Subcutaneous abdominal adipose tissue (tissue), 5 donors: ENCODE measurements at regions not wholly inside any gene's neighbourhood (a gene's known extent, or its start where the extent isn't known, plus 50 kb on each side); places are given as distances from the start of the nearest gene placed in this dataset.

Experiments
- H3K27ac ChIP-seq: one replicate; pipeline ENCODE4 v1.7.0; 2013; ENCODE audit warnings: low read depth, mild to moderate bottlenecking, inconsistent platforms, low read length, moderate library complexity
- H3K27me3 ChIP-seq, 5 donors: one replicate each; pipeline ENCODE4 v1.7.0; 2013; ENCODE audit warnings: low read length in 5 of 5, inconsistent platforms in 1 of 5; ENCODE audit not compliant: control insufficient read depth in 5 of 5, insufficient read depth in 4 of 5
- H3K36me3 ChIP-seq, 5 donors: one replicate each; pipeline ENCODE4 v1.7.0; 2013; ENCODE audit warnings: low read length in 5 of 5; ENCODE audit not compliant: control insufficient read depth in 5 of 5, insufficient read depth in 5 of 5
- H3K4me1 ChIP-seq, 5 donors: one replicate each; pipeline ENCODE4 v1.7.0; 2013; ENCODE audit warnings: low read length in 5 of 5, mild to moderate bottlenecking in 3 of 5, moderate library complexity in 1 of 5; ENCODE audit not compliant: control insufficient read depth in 5 of 5, insufficient read depth in 5 of 5
- H3K4me3 ChIP-seq, 5 donors: one replicate each; pipeline ENCODE4 v1.7.0; 2013; ENCODE audit warnings: low read length in 5 of 5, low read depth in 1 of 5
- H3K9ac ChIP-seq, 5 donors: one replicate each; pipeline ENCODE4 v1.7.0; 2013; ENCODE audit warnings: low read length in 5 of 5, mild to moderate bottlenecking in 4 of 5, moderate library complexity in 3 of 5
- H3K9me3 ChIP-seq, 5 donors: one replicate each; pipeline ENCODE4 v1.7.0; 2013; ENCODE audit warnings: low read length in 5 of 5; ENCODE audit not compliant: control insufficient read depth in 5 of 5
- donor health status: healthy.
- donor health status: healthy.
- donor health status: healthy.
- donor health status: healthy.
- donor health status: healthy.

- peaks cover 0 to 4% (median 0%) of the 10 kb centered on the region in 5 donors for H3K9me3 ChIP-seq
- no peak overlapping the region for H3K9ac ChIP-seq
- no peaks in the 10 kb centered on the region for H3K4me1 ChIP-seq
- no peaks in the 10 kb centered on the region for H3K27me3 ChIP-seq
- no peak overlapping the region for H3K4me3 ChIP-seq
- peaks cover 0 to under 1% (median 0%) of the 10 kb centered on the region in 5 donors for H3K36me3 ChIP-seq
- H3K27ac ChIP-seq = no peak overlapping the region
These were observed 196.5 kb upstream of the NAALADL2 start for GRCh38 chr3:174662653-174663052.

DNA sequence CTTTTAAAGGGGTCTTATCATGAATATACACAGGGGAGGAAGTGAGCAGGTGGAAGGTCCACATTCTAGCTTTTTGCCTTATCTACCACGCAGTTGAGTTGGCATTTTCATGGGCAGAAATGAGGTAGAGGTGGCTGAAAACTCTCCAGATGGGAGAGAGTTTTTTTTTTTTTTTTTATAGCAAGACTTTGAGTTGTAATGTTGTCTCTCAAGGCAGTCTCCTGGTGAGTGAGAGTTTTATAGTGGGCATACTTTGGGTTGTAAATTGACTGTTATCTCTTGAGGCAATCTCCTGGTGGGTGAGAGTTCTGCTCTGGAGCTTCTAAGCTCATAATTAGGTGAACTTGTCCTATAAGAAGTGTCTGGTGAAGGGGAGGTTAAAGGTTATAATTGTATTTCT lies 191.7 kb upstream of the NAALADL2 start:
- Histone ChIP-seq H3K9me3 (peaks cover 0 to 4% (median 0%) of the 10 kb centered on the region in 5 donors), H3K27me3 (no peaks in the 10 kb centered on the region), H3K4me3 (no peak overlapping the region)

GRCh38 chr3:174675406-174675805 lies 183.7 kb upstream of the NAALADL2 start:
- no peak overlapping the region for H3K27ac ChIP-seq
- H3K9ac ChIP-seq = no peak overlapping the region
- no peaks in the 10 kb centered on the region for H3K27me3 ChIP-seq
- H3K4me3 ChIP-seq = no peak overlapping the region
- H3K9me3 ChIP-seq = no peaks in the 10 kb centered on the region
- H3K36me3 ChIP-seq = no peaks in the 10 kb centered on the region
- no peaks in the 10 kb centered on the region for H3K4me1 ChIP-seq

More for the DNA sequence above, 191.7 kb upstream of the NAALADL2 start:
- no peak overlapping the region for H3K9ac ChIP-seq
- no peak overlapping the region for H3K27ac ChIP-seq
- no peaks in the 10 kb centered on the region for H3K4me1 ChIP-seq
- H3K36me3 ChIP-seq = no peaks in the 10 kb centered on the region

- Histone ChIP-seq H3K27me3 (no peaks in the 10 kb centered on the region), H3K9ac (no peak overlapping the region), H3K9me3 (peaks cover 0 to 14% (median 0%) of the 10 kb centered on the region in 5 donors), H3K36me3 (no peaks in the 10 kb centered on the region), H3K4me3 (no peak overlapping the region), H3K4me1 (no peaks in the 10 kb centered on the region), H3K27ac (no peak overlapping the region)
These were observed 177.3 kb upstream of the NAALADL2 start for GRCh38 chr3:174681784-174682183.

- H3K27ac ChIP-seq = no peak overlapping the region
- H3K9me3 ChIP-seq = peaks cover 0 to 14% (median 0%) of the 10 kb centered on the region in 5 donors
- H3K4me1 ChIP-seq = no peaks in the 10 kb centered on the region
- no peaks in the 10 kb centered on the region for H3K36me3 ChIP-seq
- H3K9ac ChIP-seq = no peak overlapping the region
- H3K27me3 ChIP-seq = no peaks in the 10 kb centered on the region
- H3K4me3 ChIP-seq = no peak overlapping the region
These were observed 173.3 kb upstream of the NAALADL2 start for GRCh38 chr3:174685796-174686195.

DNA sequence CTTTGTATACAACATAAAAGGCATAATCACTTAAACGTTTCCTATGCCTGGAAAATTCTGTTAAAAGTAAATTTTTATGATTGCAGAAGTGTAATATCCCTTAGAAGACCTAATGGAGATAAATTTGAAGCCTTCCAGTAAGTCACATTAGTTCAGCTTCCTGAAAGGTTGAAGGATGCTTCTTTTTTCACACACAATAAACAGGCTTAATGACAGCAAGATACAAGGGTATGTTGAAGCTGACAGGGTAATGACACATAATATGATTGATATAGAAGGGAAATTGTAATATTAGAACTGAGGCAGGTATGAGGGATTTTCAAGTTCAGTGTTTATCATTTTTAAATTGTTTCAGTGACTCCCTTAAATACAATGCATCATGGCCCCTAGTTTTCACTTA lies 161.8 kb upstream of the NAALADL2 start:
- H3K9ac ChIP-seq = no peak overlapping the region
- no peak overlapping the region for H3K27ac ChIP-seq
- no peaks in the 10 kb centered on the region for H3K4me1 ChIP-seq
- peaks cover 0 to 2% (median 0%) of the 10 kb centered on the region in 5 donors for H3K9me3 ChIP-seq
- no peaks in the 10 kb centered on the region for H3K27me3 ChIP-seq
- H3K4me3 ChIP-seq = no peak overlapping the region
- H3K36me3 ChIP-seq = no peaks in the 10 kb centered on the region

DNA sequence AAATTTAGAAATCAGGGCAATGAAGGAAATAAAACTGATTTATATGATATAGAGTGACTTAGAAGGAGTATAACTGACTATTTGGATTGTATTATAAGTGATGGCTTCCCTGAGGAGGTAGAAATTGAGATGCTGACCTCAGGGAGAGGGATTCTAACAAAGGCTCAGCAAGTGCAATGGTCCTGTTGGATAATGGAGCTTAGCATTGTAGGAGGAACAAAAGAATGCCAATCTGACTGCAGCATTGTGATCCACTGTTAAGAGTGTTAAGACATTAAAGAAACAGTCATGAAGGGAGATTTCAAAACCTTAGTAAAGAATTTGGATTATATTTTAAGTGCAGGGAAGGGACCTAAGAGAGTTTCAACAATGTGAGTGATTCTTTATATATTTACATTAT lies 158.4 kb upstream of the NAALADL2 start:
- no peaks in the 10 kb centered on the region for H3K9me3 ChIP-seq
- H3K9ac ChIP-seq = no peak overlapping the region
- no peaks in the 10 kb centered on the region for H3K36me3 ChIP-seq
- H3K27me3 ChIP-seq = no peaks in the 10 kb centered on the region
- no peak overlapping the region for H3K4me3 ChIP-seq
- no peaks in the 10 kb centered on the region for H3K4me1 ChIP-seq
- H3K27ac ChIP-seq = no peak overlapping the region

DNA sequence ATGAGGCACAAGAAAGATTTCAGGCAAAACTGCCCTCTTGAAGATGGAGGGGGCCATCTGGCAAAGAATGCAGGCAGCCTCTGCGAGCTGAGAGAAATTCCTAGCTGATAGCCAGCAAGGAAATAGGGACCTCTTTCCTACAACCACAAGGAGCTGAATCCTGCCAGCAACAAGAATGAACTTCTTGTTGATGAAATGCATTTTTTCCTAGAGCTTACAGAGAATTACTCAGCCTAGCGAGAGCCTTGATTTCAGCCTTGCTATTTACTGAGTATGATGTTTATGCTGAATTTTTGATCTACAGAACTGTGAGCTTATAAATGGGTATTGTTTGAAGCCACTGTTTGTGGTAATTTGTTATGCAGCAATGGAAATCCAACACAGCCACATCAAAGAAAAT lies 148.5 kb upstream of the NAALADL2 start:
- H3K27me3 ChIP-seq = no peaks in the 10 kb centered on the region
- H3K4me3 ChIP-seq = no peak overlapping the region
- no peaks in the 10 kb centered on the region for H3K36me3 ChIP-seq
- no peak overlapping the region for H3K9ac ChIP-seq
- no peaks in the 10 kb centered on the region for H3K9me3 ChIP-seq
- H3K27ac ChIP-seq = no peak overlapping the region
- no peaks in the 10 kb centered on the region for H3K4me1 ChIP-seq

DNA sequence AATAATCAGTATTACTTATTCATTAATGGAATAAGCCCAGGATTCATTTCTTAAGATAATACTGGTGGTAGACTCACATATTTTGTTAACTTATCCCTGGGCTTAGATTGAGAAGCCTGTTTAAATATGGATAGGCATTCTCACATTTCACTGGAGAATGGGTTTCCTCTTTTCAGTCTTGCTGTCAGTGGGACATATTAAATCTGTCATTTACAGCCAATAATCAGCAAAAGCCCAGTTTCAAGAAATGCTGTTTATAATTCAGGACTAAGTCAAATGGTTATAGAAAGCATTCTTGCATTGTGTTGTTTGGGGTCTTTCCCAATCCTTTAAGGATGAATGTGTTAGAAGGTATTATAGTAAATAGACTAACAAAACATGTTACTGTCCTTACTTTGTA lies 143.7 kb upstream of the NAALADL2 start:
- H3K36me3 ChIP-seq = no peaks in the 10 kb centered on the region
- H3K4me1 ChIP-seq = no peaks in the 10 kb centered on the region
- no peak overlapping the region for H3K4me3 ChIP-seq
- no peaks in the 10 kb centered on the region for H3K9me3 ChIP-seq
- H3K9ac ChIP-seq = no peak overlapping the region
- H3K27ac ChIP-seq = no peak overlapping the region
- no peaks in the 10 kb centered on the region for H3K27me3 ChIP-seq

GRCh38 chr3:174716956-174717505 lies 142.1 kb upstream of the NAALADL2 start:
- Histone ChIP-seq H3K36me3 (peaks cover 0 to 3% (median 0%) of the 10 kb centered on the region in 5 donors), H3K27ac (no peak overlapping the region), H3K9me3 (no peaks in the 10 kb centered on the region), H3K27me3 (no peaks in the 10 kb centered on the region), H3K4me3 (no peak overlapping the region), H3K9ac (no peak overlapping the region), H3K4me1 (no peaks in the 10 kb centered on the region)

DNA sequence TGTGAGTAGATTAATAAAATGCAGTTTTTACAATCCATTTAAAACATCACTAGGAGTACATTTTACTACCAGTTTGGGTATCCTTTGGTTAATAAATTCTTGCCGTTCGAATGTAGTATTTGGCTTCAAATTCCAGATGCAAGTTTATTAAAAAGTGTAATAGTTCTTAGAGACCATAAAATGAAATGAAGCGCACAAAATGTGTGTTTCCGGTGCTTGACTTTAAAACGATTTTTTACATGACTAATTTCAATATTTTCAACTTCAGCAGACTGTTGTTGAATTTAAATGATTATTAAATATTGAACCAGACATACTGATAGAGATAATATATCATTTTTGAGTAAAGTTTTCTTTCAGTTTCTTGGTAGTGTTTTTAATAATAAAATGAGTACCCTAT lies 138.4 kb upstream of the NAALADL2 start:
- Histone ChIP-seq H3K9me3 (no peaks in the 10 kb centered on the region), H3K4me3 (no peak overlapping the region), H3K9ac (no peak overlapping the region), H3K4me1 (no peaks in the 10 kb centered on the region), H3K36me3 (peaks cover 0 to 3% (median 0%) of the 10 kb centered on the region in 5 donors), H3K27ac (no peak overlapping the region), H3K27me3 (no peaks in the 10 kb centered on the region)
